ENCODE measurements at regions not wholly inside any gene's neighbourhood (a gene's known extent, or its start where the extent isn't known, plus 50 kb on each side); places are given as distances from the start of the nearest gene placed in this dataset.

- Mint-ChIP-seq H3K4me3 (ENCODE audit: unreplicated experiment) (no peak overlapping the region), H3K27me3 (ENCODE audit: insufficient read depth, unreplicated experiment) (peaks cover 2% of the 10 kb centered on the region), H3K27ac (ENCODE audit: unreplicated experiment) (no peak overlapping the region), H3K4me1 (ENCODE audit: low read depth, unreplicated experiment) (no peaks in the 10 kb centered on the region), H3K36me3 (ENCODE audit: insufficient read depth, unreplicated experiment) (no peaks in the 10 kb centered on the region), H3K9me3 (ENCODE audit: unreplicated experiment) (no peaks in the 10 kb centered on the region)
- H3K27me3 ChIP-seq (replicated peaks; ENCODE audit: control insufficient read depth, insufficient read depth, low read length): no peaks in the 10 kb centered on the region
- no peaks in the 10 kb centered on the region for H3K36me3 ChIP-seq (ENCODE audit: control insufficient read depth, insufficient read depth, low read length)
- H3K4me3 ChIP-seq (ENCODE audit: low read depth, low read length): no peak overlapping the region
- ChIA-PET CTCF (no interaction called here), POLR2A (no interaction called here)
- H3K4me1 ChIP-seq: no peaks in the 10 kb centered on the region
- DNase-seq: no peak
- TF ChIP-seq CTCF (IDR thresholded peaks at IDR 0.05; ENCODE audit: insufficient read depth in 1 of 2, low read depth in 1 of 2, low read length in 1 of 2, severe bottlenecking in 1 of 2, unreplicated experiment in 1 of 2): no peak
- BruUV-seq (replicated peaks): no TSS peak
- intact Hi-C loops (cut with micrococcal nuclease; ENCODE audit: unreplicated experiment): no loop called here
- no peaks in the 10 kb centered on the region for H3K9me3 ChIP-seq
Measured at GRCh38 chr5:19210886-19211285, 777.1 kb downstream of the CDH18 start.

GRCh38 chr5:19229179-19229835 lies 758.7 kb downstream of the CDH18 start:
- H3K36me3 ChIP-seq (ENCODE audit: control insufficient read depth, insufficient read depth, low read length): no peaks in the 10 kb centered on the region
- H3K36me3 Mint-ChIP-seq (ENCODE audit: insufficient read depth, unreplicated experiment): no peaks in the 10 kb centered on the region
- H3K4me1 Mint-ChIP-seq (ENCODE audit: low read depth, unreplicated experiment): no peaks in the 10 kb centered on the region
- no peak overlapping the region for H3K4me3 Mint-ChIP-seq (ENCODE audit: unreplicated experiment)
- no peak for TF ChIP-seq CTCF (IDR thresholded peaks at IDR 0.05; ENCODE audit: insufficient read depth in 1 of 2, low read depth in 1 of 2, low read length in 1 of 2, severe bottlenecking in 1 of 2, unreplicated experiment in 1 of 2)
- H3K27me3 ChIP-seq (replicated peaks; ENCODE audit: control insufficient read depth, insufficient read depth, low read length): no peaks in the 10 kb centered on the region
- no peak overlapping the region for H3K4me3 ChIP-seq (ENCODE audit: low read depth, low read length)
- ChIA-PET CTCF (no interaction called here), POLR2A (interaction anchor here (0.6 kb wide), 1 partner anchor 835 kb away, joined by 3 read pairs; no protein-coding TSS in a partner anchor)
- no peaks in the 10 kb centered on the region for H3K4me1 ChIP-seq
- no peaks in the 10 kb centered on the region for H3K9me3 ChIP-seq
- H3K9me3 Mint-ChIP-seq (ENCODE audit: unreplicated experiment): no peaks in the 10 kb centered on the region
- no peak for DNase-seq
- H3K27ac Mint-ChIP-seq (ENCODE audit: unreplicated experiment): no peak overlapping the region
- peaks cover 3% of the 10 kb centered on the region for H3K27me3 Mint-ChIP-seq (ENCODE audit: insufficient read depth, unreplicated experiment)
- intact Hi-C loops (cut with micrococcal nuclease; ENCODE audit: unreplicated experiment): no loop called here
- no TSS peak for BruUV-seq (replicated peaks)

- H3K4me1 ChIP-seq: no peaks in the 10 kb centered on the region
- Mint-ChIP-seq H3K36me3 (ENCODE audit: insufficient read depth, unreplicated experiment) (no peaks in the 10 kb centered on the region), H3K27ac (ENCODE audit: unreplicated experiment) (no peak overlapping the region), H3K27me3 (ENCODE audit: insufficient read depth, unreplicated experiment) (peaks cover 3% of the 10 kb centered on the region), H3K4me1 (ENCODE audit: low read depth, unreplicated experiment) (no peaks in the 10 kb centered on the region), H3K9me3 (ENCODE audit: unreplicated experiment) (no peaks in the 10 kb centered on the region), H3K4me3 (ENCODE audit: unreplicated experiment) (no peak overlapping the region)
- no TSS peak for BruUV-seq (replicated peaks)
- H3K36me3 ChIP-seq (ENCODE audit: control insufficient read depth, insufficient read depth, low read length): no peaks in the 10 kb centered on the region
- no peaks in the 10 kb centered on the region for H3K9me3 ChIP-seq
- no peaks in the 10 kb centered on the region for H3K27me3 ChIP-seq (replicated peaks; ENCODE audit: control insufficient read depth, insufficient read depth, low read length)
- H3K4me3 ChIP-seq (ENCODE audit: low read depth, low read length): no peak overlapping the region
- no peak for TF ChIP-seq CTCF (IDR thresholded peaks at IDR 0.05; ENCODE audit: insufficient read depth in 1 of 2, low read depth in 1 of 2, low read length in 1 of 2, severe bottlenecking in 1 of 2, unreplicated experiment in 1 of 2)
- no peak for DNase-seq
- intact Hi-C loops (cut with micrococcal nuclease; ENCODE audit: unreplicated experiment): no loop called here
- CTCF ChIA-PET: no interaction called here
- POLR2A ChIA-PET: no interaction called here
Measured at GRCh38 chr5:19233573-19233972, 754.4 kb downstream of the CDH18 start.
